Colonic mucosa (tissue), 4 donors: ENCODE measurements at regions not wholly inside any gene's neighbourhood (a gene's known extent, or its start where the extent isn't known, plus 50 kb on each side); places are given as distances from the start of the nearest gene placed in this dataset.

Experiments
- DNase-seq: peaks from one replicate; pipeline ENCODE4 v3.0.0-alpha.2; 2020
- H3K27ac ChIP-seq: fragments of 200-600 bp; one replicate; pipeline ENCODE4 v1.8.0; 2021
- H3K27me3 ChIP-seq: fragments of 200-600 bp; one replicate; pipeline ENCODE4 v1.8.0; 2021
- H3K36me3 ChIP-seq: fragments of 200-600 bp; one replicate; pipeline ENCODE4 v1.8.0; 2021
- H3K4me1 ChIP-seq: fragments of 200-600 bp; one replicate; pipeline ENCODE4 v1.8.0; 2021; ENCODE audit warnings: mild to moderate bottlenecking
- H3K4me3 ChIP-seq: fragments of 200-600 bp; one replicate; pipeline ENCODE4 v1.8.0; 2021
- H3K9ac ChIP-seq, 2 donors: one replicate each; pipeline ENCODE4 v1.7.0; 2013; ENCODE audit warnings: control low read depth in 2 of 2, low read depth in 2 of 2, low read length in 2 of 2
- H3K9me3 ChIP-seq: fragments of 200-600 bp; one replicate; pipeline ENCODE4 v1.8.0; 2021
- intact Hi-C: fragments of 100-400 bp; cut with DNase I; formaldehyde crosslinking; loops from one replicate; pipeline ENCODE4 v1.14.1; 2022
- TF ChIP-seq, protein P1 (sequence below): fragments of 200-600 bp; IDR thresholded peaks from one replicate; pipeline ENCODE4 v1.8.0; 2022; ENCODE audit warnings: antibody characterized with exemption, mild to moderate bottlenecking
- donor health status: healthy.
- donor health status: DM: no; HTN: no; CAD: no.
- donor health status: DM: no; HTN: no; CAD: no.

DNA sequence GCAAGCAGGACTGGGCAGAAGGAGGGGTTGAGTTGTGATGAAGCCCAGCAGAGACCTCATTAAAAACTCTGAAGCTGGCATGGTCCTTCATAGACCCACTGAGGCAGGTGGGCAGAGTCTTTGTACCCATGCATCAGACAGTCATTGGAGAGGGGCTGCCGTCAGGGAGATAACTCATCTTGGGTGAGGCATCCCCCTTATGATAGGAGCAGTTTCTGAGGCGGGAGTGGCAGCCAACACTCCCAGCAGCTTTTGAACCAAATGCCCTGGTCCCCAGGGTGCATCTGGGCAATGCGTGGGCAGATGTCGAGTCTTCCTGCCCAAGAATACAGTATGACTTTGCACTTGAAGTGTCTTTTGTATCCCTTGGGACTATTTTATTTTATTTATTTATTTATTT is 68.1 kb downstream of the HTR5A start:
- H3K9me3 ChIP-seq: no peaks in the 10 kb centered on the region
- no peaks in the 10 kb centered on the region for H3K4me1 ChIP-seq
- H3K27me3 ChIP-seq: no peaks in the 10 kb centered on the region
- intact Hi-C loops: no loop called here
- TF ChIP-seq, protein P1, sequence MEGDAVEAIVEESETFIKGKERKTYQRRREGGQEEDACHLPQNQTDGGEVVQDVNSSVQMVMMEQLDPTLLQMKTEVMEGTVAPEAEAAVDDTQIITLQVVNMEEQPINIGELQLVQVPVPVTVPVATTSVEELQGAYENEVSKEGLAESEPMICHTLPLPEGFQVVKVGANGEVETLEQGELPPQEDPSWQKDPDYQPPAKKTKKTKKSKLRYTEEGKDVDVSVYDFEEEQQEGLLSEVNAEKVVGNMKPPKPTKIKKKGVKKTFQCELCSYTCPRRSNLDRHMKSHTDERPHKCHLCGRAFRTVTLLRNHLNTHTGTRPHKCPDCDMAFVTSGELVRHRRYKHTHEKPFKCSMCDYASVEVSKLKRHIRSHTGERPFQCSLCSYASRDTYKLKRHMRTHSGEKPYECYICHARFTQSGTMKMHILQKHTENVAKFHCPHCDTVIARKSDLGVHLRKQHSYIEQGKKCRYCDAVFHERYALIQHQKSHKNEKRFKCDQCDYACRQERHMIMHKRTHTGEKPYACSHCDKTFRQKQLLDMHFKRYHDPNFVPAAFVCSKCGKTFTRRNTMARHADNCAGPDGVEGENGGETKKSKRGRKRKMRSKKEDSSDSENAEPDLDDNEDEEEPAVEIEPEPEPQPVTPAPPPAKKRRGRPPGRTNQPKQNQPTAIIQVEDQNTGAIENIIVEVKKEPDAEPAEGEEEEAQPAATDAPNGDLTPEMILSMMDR: no peak
- H3K27ac ChIP-seq: no peak overlapping the region
- no peaks in the 10 kb centered on the region for H3K36me3 ChIP-seq
- DNase-seq: no peak
- H3K4me3 ChIP-seq: no peak overlapping the region
- no peak overlapping the region for H3K9ac ChIP-seq

DNA sequence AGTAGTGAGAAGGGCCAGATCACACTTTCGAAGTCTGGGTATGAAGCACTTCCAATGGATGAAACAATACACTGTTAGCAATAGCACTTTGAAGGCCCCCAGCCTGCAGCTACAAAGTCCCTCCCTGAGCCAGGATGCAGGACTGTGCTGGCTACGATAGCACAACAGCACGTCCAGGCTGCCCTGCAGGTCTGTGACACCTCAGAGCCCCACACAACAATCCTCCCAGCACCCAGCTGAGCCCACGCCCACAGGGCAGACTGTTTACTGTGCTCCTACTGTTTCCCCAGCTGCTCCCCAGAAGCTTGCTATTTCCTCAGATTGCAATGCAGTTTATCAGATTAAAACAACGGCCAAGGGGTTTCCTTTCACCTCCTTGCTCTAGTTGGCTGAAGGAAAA is 71.4 kb downstream of the HTR5A start:
- intact Hi-C loops: no loop called here
- H3K9me3 ChIP-seq: no peaks in the 10 kb centered on the region
- TF ChIP-seq, protein P1: no peak
- H3K27ac ChIP-seq: no peak overlapping the region
- no peaks in the 10 kb centered on the region for H3K27me3 ChIP-seq
- no peak overlapping the region for H3K4me3 ChIP-seq
- H3K9ac ChIP-seq: no peak overlapping the region
- no peaks in the 10 kb centered on the region for H3K36me3 ChIP-seq
- DNase-seq: no peak
- H3K4me1 ChIP-seq: no peaks in the 10 kb centered on the region

DNA sequence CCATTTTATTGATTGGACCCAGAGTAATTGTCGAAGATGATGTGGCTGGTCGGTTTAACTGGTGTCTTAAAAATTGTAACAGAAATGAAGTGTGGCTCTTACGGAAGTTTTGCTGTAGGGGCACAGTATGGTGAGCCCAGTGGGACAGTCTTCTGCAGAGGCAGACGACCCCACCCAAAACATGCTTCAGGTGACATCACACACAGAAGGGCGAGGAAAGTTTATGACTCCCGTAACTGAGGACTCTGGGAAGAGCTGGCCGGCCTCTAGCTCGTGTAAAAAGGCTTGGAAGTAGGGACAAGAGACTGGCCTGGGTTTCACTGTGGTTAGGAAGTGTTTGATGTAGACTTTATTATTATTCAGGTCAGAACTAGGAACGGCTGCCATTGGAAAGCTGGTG is 73.3 kb downstream of the HTR5A start:
- TF ChIP-seq, protein P1: no peak
- intact Hi-C loops: no loop called here
- no peaks in the 10 kb centered on the region for H3K4me1 ChIP-seq
- no peaks in the 10 kb centered on the region for H3K9me3 ChIP-seq
- no peaks in the 10 kb centered on the region for H3K36me3 ChIP-seq
- no peak for DNase-seq
- no peaks in the 10 kb centered on the region for H3K27me3 ChIP-seq
- no peak overlapping the region for H3K9ac ChIP-seq
- H3K4me3 ChIP-seq: no peak overlapping the region
- H3K27ac ChIP-seq: no peak overlapping the region

DNA sequence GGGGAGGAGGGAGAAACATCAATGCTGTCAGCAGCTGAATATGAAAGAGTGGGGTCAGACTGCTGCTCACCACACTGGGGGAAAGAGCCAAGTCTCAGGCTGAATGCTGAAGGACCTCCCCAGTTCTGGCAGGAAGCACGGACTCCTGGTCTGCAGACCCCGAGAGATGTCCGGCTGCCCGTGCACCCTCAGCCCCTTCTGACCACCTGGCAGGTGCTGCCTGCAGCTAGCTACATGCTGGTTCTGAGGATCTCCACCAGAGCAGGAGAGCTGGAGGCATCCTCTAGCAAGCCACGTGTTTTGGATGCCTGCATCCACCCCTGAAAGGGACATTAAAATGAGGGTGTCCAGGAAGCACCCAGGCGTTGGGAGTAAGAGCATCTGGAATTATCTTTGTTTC is 74.2 kb downstream of the HTR5A start:
- no peaks in the 10 kb centered on the region for H3K9me3 ChIP-seq
- no peak overlapping the region for H3K27ac ChIP-seq
- H3K4me1 ChIP-seq: no peaks in the 10 kb centered on the region
- no peaks in the 10 kb centered on the region for H3K36me3 ChIP-seq
- DNase-seq: no peak
- no peaks in the 10 kb centered on the region for H3K27me3 ChIP-seq
- TF ChIP-seq, protein P1: no peak
- H3K4me3 ChIP-seq: no peak overlapping the region
- intact Hi-C loops: no loop called here
- no peak overlapping the region for H3K9ac ChIP-seq

DNA sequence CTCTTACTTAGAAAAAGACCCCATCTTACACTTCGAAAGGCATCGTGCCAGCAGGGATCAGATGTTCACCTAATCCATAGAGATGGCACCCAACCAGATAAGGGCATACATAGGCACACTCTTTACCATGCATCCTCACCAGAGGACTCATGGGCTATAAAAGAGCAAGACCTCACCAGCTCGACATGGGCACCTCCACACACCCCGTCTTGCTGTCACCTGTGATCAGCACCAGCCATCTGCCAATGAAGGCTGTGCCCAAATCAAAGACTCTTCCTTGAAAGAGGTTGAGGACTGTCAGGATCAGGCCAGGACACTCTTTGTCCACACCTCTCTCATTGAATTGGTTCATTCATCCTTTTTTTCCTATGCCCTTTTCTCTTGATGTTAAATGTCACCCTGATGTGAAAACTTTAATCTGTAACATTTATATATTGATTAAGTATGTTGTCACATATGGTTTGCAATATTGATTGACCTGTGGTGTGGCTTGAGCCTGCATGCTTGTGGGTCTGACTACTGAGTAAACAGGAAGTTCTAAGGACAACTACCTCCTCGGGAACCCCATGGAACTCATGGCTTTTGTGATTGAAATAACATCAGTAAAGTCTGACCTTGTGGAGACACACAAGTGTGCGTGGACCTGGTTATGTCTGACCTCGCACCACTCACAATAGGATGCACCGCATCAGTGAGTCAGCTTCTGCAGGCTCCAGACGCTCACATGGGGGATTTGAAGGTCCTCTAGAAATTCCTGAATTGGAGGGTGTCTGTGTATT is 75.5 kb downstream of the HTR5A start:
- TF ChIP-seq, protein P1: no peak
- Histone ChIP-seq H3K9me3 (no peaks in the 10 kb centered on the region), H3K36me3 (no peaks in the 10 kb centered on the region), H3K9ac (no peak overlapping the region), H3K4me1 (no peaks in the 10 kb centered on the region), H3K27me3 (no peaks in the 10 kb centered on the region), H3K4me3 (no peak overlapping the region), H3K27ac (no peak overlapping the region)
- DNase-seq: no peak
- intact Hi-C loops: no loop called here
